Keratinocyte (primary cell): ENCODE measurements at regions not wholly inside any gene's neighbourhood (a gene's known extent, or its start where the extent isn't known, plus 50 kb on each side); places are given as distances from the start of the nearest gene placed in this dataset.

Source experiments
- EZH2 ChIP-seq: IDR thresholded peaks from one replicate; pipeline ENCODE4 v1.6.1; 2012; ENCODE audit warnings: inconsistent platforms, mild to moderate bottlenecking, low read length, moderate library complexity
- TF ChIP-seq, protein P1 (sequence below), 3 experiments: IDR thresholded peaks in 1 of 3; conservative IDR thresholded peaks in 1 of 3; optimal IDR thresholded peaks in 1 of 3; 2 replicates in 2 of 3; 3 replicates in 1 of 3; pipeline versions ENCODE3 to v1.5.1; 2011; ENCODE audit warnings: low read length in 3 of 3, mild to moderate bottlenecking in 3 of 3, moderate library complexity in 2 of 3, control low read depth in 1 of 3, inconsistent platforms in 1 of 3; ENCODE audit not compliant: insufficient read depth in 2 of 3; ENCODE audit errors: extremely low read depth in 1 of 3

DNA sequence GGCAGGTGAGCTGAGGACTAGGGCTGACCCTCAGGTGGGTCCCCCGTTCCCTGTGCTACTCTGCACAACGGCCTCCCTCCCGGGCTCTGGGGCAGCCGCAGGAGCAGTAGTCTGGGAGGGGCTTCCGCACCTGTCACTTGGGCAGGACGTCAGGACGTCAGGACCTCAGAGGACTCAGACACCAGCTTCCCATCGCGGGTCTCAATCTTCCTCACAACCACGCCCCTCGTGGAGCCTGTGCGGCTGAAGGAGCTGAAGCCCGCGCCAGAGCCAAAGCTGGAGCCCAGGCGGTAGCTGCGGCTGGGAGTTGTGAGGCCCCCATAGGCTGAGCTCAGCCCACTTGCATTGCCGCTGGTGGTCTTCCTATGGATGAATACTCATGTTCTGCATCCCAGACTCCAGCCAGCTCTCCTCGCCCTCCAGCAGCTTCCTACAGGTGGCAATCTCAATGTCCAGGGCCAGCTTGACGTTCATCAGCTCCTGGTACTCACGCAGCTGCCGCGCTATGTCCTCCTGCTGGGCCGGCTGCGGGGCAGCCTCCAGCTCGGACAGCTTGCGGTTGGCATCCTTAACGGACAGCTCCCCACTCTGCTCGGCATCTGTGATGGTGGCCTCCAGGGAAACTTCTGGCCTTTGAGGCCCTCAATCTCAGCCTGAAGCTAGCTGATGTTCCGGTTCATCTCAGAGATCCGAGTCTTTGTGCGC is 381.4 kb upstream of the RGMB start:
- TF ChIP-seq, protein P1, sequence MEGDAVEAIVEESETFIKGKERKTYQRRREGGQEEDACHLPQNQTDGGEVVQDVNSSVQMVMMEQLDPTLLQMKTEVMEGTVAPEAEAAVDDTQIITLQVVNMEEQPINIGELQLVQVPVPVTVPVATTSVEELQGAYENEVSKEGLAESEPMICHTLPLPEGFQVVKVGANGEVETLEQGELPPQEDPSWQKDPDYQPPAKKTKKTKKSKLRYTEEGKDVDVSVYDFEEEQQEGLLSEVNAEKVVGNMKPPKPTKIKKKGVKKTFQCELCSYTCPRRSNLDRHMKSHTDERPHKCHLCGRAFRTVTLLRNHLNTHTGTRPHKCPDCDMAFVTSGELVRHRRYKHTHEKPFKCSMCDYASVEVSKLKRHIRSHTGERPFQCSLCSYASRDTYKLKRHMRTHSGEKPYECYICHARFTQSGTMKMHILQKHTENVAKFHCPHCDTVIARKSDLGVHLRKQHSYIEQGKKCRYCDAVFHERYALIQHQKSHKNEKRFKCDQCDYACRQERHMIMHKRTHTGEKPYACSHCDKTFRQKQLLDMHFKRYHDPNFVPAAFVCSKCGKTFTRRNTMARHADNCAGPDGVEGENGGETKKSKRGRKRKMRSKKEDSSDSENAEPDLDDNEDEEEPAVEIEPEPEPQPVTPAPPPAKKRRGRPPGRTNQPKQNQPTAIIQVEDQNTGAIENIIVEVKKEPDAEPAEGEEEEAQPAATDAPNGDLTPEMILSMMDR (optimal IDR thresholded peaks at IDR 0.05 in 1 of 3, IDR thresholded peaks at IDR 0.05 in 1 of 3, conservative IDR thresholded peaks at IDR 0.05 in 1 of 3; ENCODE audit: extremely low read depth in 1 of 3, insufficient read depth in 2 of 3, low read length in 3 of 3) = no peak
- TF ChIP-seq EZH2 = no peak
